GM12872 (cell line): ENCODE measurements at regions not wholly inside any gene's neighbourhood (a gene's known extent, or its start where the extent isn't known, plus 50 kb on each side); places are given as distances from the start of the nearest gene placed in this dataset.

ENCODE experiments used
- TF ChIP-seq, protein P1 (sequence below): IDR thresholded peaks from 3 replicates; pipeline ENCODE4 v1.5.1; 2011; ENCODE audit warnings: low read depth, mild to moderate bottlenecking, low read length, moderate library complexity; ENCODE audit not compliant: insufficient read depth

DNA sequence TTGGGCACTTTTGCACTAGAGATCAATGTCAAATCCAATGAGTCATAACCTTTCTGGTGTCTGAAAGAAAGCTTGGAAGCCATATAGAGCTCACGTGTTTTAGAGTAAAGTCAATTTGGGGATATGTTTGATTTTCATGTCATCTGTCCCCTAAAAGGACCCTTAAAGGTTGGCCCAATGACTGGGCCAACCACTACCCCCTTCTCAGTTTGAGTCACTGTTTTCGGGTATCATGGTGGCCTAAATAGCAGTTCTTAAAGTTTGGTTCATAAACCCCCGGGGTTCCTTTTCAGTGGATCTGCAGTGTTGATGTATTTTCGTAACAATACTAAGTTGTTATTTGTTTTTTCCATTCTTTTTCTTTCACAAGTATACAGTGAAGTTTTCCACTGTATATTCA is 327.6 kb downstream of the PRL start:
- TF ChIP-seq, protein P1, sequence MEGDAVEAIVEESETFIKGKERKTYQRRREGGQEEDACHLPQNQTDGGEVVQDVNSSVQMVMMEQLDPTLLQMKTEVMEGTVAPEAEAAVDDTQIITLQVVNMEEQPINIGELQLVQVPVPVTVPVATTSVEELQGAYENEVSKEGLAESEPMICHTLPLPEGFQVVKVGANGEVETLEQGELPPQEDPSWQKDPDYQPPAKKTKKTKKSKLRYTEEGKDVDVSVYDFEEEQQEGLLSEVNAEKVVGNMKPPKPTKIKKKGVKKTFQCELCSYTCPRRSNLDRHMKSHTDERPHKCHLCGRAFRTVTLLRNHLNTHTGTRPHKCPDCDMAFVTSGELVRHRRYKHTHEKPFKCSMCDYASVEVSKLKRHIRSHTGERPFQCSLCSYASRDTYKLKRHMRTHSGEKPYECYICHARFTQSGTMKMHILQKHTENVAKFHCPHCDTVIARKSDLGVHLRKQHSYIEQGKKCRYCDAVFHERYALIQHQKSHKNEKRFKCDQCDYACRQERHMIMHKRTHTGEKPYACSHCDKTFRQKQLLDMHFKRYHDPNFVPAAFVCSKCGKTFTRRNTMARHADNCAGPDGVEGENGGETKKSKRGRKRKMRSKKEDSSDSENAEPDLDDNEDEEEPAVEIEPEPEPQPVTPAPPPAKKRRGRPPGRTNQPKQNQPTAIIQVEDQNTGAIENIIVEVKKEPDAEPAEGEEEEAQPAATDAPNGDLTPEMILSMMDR, result no peak

DNA sequence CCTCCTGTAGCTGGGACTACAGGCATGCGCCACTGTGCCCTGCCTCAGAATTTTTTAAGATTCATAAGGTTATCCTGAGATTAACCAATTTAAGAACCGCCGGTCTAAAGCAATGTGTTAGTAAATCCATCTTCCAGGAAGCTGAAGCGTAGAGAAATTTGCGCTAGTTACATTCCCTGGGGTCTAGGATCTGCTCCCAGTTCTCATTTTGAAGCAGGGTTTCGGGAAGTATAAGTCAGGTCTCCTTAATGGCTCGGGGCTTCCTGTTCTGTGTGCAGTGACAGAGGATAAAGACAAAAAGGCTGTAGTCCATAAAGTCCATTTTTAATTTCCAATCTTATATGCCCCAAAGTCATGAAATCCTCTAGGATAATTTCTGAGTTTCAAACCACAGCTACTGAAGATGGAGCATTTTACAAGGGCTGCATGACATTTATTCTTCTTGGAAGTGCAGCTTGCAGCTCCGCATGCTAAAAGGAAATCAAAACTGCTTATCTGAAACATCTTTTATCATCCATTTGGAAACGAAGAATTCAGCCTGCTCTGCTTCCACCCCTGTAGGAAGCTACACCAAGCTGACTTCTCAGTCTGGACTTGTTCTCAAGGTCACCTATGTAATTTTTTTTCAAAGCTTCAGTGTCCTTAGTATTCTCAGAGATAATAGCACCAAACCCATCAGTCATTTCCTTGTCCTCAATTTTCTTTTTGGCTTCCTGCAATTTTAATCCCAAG is 326.1 kb downstream of the PRL start:
- TF ChIP-seq, protein P1, result no peak

- TF ChIP-seq, protein P1, result no peak
Observed at GRCh38 chr6:21971541-21971940, 325.3 kb downstream of the PRL start.

DNA sequence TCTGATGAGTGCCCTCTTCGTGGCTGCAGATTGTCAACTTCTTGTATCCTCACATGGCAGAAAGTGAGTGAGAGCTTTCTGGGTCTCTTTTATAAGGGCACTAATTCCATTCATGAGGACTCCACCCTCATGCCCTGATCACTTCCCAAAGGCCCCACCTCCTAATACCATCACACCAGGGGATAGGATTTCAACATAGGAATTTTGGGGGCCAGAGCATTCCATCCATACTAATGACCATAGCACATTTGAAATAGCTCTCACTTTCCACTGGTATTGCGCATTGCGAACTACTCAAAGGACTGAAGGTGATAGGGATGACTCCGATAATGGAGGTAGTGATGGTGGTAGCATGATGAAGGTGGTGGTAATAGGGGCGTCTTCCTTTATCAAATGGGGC is 324.3 kb downstream of the PRL start:
- TF ChIP-seq, protein P1, result no peak

GRCh38 chr6:21977346-21977745 is 319.5 kb downstream of the PRL start:
- TF ChIP-seq, protein P1, result no peak

DNA sequence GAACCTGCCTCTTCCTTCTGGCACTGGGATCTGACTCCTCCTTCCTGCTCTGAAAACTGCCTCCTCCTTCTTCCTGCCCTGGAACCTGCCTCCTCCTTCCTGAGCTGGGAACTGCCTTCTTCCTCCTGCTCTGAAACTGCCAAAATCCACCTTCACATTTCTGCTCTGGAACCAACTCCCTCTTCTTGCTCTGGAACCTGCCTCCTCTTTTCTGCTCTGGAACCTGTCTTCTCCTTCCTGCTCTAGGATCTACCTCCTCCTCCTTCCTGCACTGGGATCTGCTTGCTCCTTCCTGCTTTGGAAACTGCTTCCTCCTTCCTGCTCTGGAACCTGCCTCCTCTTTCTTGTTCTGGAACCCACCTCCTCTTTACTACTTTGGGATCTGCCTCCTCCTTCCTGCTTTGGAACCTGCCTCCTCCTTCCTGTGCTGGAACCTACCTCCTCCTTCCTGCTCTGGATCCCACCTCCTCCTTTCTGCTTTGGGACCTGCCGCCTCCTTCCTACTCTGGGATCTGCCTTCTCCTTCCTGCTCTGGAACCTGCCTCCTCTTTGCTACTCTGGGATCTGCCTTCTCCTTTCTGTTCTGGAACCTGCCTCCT is 315.5 kb downstream of the PRL start:
- TF ChIP-seq, protein P1, result no peak

- TF ChIP-seq, protein P1, result no peak
Observed at GRCh38 chr6:21984135-21984534, 312.7 kb downstream of the PRL start.
